ENCODE measurements at regions not wholly inside any gene's neighbourhood (a gene's known extent, or its start where the extent isn't known, plus 50 kb on each side); places are given as distances from the start of the nearest gene placed in this dataset.

DNA sequence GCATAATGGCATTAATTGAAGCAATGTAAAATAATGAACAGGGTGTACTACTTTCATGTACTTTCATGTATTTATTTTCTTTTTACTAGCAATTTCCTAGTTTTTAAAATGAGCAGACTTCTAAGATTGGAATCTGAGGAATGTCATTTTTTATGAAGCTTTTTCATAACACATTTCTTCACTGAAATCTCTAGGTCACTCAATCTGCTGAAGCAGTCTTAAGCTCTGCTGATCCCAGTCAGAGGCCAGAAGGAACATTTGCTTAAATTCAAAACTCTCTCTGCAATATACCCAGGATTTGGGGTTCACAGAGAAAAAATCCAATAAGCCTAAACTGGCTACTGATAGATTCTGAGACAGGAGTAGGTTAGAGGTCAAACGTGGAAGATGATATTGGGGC lies 73.6 kb upstream of the CNTN1 start:
- POLR2A ChIA-PET: no interaction called here
- CTCF ChIA-PET: no interaction called here
- H3K27me3 Mint-ChIP-seq (ENCODE audit: insufficient read depth, unreplicated experiment): peaks cover 8% of the 10 kb centered on the region
- H3K9me3 Mint-ChIP-seq (ENCODE audit: unreplicated experiment): no peaks in the 10 kb centered on the region
- no peaks in the 10 kb centered on the region for H3K4me1 Mint-ChIP-seq (ENCODE audit: insufficient read depth, unreplicated experiment)
- intact Hi-C loops (cut with micrococcal nuclease): no loop called here
- no TSS peak for BruUV-seq (replicated peaks)
- TF ChIP-seq, protein P1, sequence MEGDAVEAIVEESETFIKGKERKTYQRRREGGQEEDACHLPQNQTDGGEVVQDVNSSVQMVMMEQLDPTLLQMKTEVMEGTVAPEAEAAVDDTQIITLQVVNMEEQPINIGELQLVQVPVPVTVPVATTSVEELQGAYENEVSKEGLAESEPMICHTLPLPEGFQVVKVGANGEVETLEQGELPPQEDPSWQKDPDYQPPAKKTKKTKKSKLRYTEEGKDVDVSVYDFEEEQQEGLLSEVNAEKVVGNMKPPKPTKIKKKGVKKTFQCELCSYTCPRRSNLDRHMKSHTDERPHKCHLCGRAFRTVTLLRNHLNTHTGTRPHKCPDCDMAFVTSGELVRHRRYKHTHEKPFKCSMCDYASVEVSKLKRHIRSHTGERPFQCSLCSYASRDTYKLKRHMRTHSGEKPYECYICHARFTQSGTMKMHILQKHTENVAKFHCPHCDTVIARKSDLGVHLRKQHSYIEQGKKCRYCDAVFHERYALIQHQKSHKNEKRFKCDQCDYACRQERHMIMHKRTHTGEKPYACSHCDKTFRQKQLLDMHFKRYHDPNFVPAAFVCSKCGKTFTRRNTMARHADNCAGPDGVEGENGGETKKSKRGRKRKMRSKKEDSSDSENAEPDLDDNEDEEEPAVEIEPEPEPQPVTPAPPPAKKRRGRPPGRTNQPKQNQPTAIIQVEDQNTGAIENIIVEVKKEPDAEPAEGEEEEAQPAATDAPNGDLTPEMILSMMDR (IDR thresholded peaks at IDR 0.05; ENCODE audit: unreplicated experiment): no peak
- H3K36me3 Mint-ChIP-seq (ENCODE audit: insufficient read depth, unreplicated experiment): no peaks in the 10 kb centered on the region
- DNase-seq (ENCODE audit: unreplicated experiment): no peak
- H3K27ac Mint-ChIP-seq (ENCODE audit: low read depth, unreplicated experiment): no peak overlapping the region
- H3K4me3 Mint-ChIP-seq (ENCODE audit: unreplicated experiment): no peak overlapping the region

GRCh38 chr12:40620564-40621019 lies 71.6 kb upstream of the CNTN1 start:
- peaks cover 17% of the 10 kb centered on the region for H3K27me3 Mint-ChIP-seq (ENCODE audit: insufficient read depth, unreplicated experiment)
- intact Hi-C loops (cut with micrococcal nuclease): no loop called here
- no peak overlapping the region for H3K27ac Mint-ChIP-seq (ENCODE audit: low read depth, unreplicated experiment)
- no peaks in the 10 kb centered on the region for H3K36me3 Mint-ChIP-seq (ENCODE audit: insufficient read depth, unreplicated experiment)
- no peaks in the 10 kb centered on the region for H3K9me3 Mint-ChIP-seq (ENCODE audit: unreplicated experiment)
- no peak overlapping the region for H3K4me3 Mint-ChIP-seq (ENCODE audit: unreplicated experiment)
- CTCF ChIA-PET: interaction anchor here (0.6 to 2.6 kb wide), 13 partner anchors 11 to 310 kb away, joined by 3 to 25 read pairs (median 4); no protein-coding TSS in a partner anchor
- TF ChIP-seq, protein P1 (IDR thresholded peaks at IDR 0.05; ENCODE audit: unreplicated experiment): no peak
- no TSS peak for BruUV-seq (replicated peaks)
- no peaks in the 10 kb centered on the region for H3K4me1 Mint-ChIP-seq (ENCODE audit: insufficient read depth, unreplicated experiment)
- no peak for DNase-seq (ENCODE audit: unreplicated experiment)
- POLR2A ChIA-PET: no interaction called here

GRCh38 chr12:40622246-40622838 lies 69.9 kb upstream of the CNTN1 start:
- BruUV-seq (replicated peaks): no TSS peak
- POLR2A ChIA-PET: no interaction called here
- Mint-ChIP-seq H3K36me3 (ENCODE audit: insufficient read depth, unreplicated experiment) (no peaks in the 10 kb centered on the region), H3K9me3 (ENCODE audit: unreplicated experiment) (no peaks in the 10 kb centered on the region), H3K4me1 (ENCODE audit: insufficient read depth, unreplicated experiment) (no peaks in the 10 kb centered on the region), H3K27me3 (ENCODE audit: insufficient read depth, unreplicated experiment) (peaks cover 17% of the 10 kb centered on the region), H3K4me3 (ENCODE audit: unreplicated experiment) (no peak overlapping the region), H3K27ac (ENCODE audit: low read depth, unreplicated experiment) (no peak overlapping the region)
- intact Hi-C loops (cut with micrococcal nuclease): loop anchor here (1.0 kb wide), 1 partner anchor 299 kb away; no protein-coding TSS in a partner anchor
- peak; percentile 62 for DNase-seq (ENCODE audit: unreplicated experiment)
- CTCF ChIA-PET: interaction anchor here (0.6 to 2.6 kb wide), 12 partner anchors 7 to 699 kb away, joined by 3 to 25 read pairs (median 3); no protein-coding TSS in a partner anchor
- TF ChIP-seq, protein P1 (IDR thresholded peaks at IDR 0.05; ENCODE audit: unreplicated experiment): peak; percentile 71

GRCh38 chr12:40632171-40632570 lies 60.1 kb upstream of the CNTN1 start:
- ChIA-PET POLR2A (no interaction called here), CTCF (interaction anchor here (0.8 to 2.2 kb wide), 2 partner anchors 11 to 300 kb away, joined by 3 to 10 read pairs; no protein-coding TSS in a partner anchor)
- no peaks in the 10 kb centered on the region for H3K9me3 Mint-ChIP-seq (ENCODE audit: unreplicated experiment)
- peaks cover 19% of the 10 kb centered on the region for H3K27me3 Mint-ChIP-seq (ENCODE audit: insufficient read depth, unreplicated experiment)
- H3K27ac Mint-ChIP-seq (ENCODE audit: low read depth, unreplicated experiment): no peak overlapping the region
- DNase-seq (ENCODE audit: unreplicated experiment): no peak
- no peaks in the 10 kb centered on the region for H3K36me3 Mint-ChIP-seq (ENCODE audit: insufficient read depth, unreplicated experiment)
- H3K4me3 Mint-ChIP-seq (ENCODE audit: unreplicated experiment): no peak overlapping the region
- no TSS peak for BruUV-seq (replicated peaks)
- intact Hi-C loops (cut with micrococcal nuclease): no loop called here
- TF ChIP-seq, protein P1 (IDR thresholded peaks at IDR 0.05; ENCODE audit: unreplicated experiment): no peak
- H3K4me1 Mint-ChIP-seq (ENCODE audit: insufficient read depth, unreplicated experiment): peaks cover 4% of the 10 kb centered on the region
